ENCODE measurements at regions not wholly inside any gene's neighbourhood (a gene's known extent, or its start where the extent isn't known, plus 50 kb on each side); places are given as distances from the start of the nearest gene placed in this dataset.
"Not testable (repeated sequence)": the region's sequence is repeated elsewhere in the genome, so short reads cannot be mapped to it uniquely, and the experiment has no call there.

GRCh38 chr10:123274306-123275135, 120.3 kb downstream of the BUB3 start:
- Histone ChIP-seq H3K4me1 (ENCODE audit: insufficient read depth, low read length) (no peaks in the 10 kb centered on the region), H3K9me3 (ENCODE audit: insufficient read depth, low read length, severe bottlenecking) (no peaks in the 10 kb centered on the region), H3K4me2 (ENCODE audit: insufficient read depth, low read length) (no peak overlapping the region), H3K79me2 (ENCODE audit: insufficient read depth, low read length) (no peaks in the 10 kb centered on the region), H3K9ac (ENCODE audit: low read depth, low read length) (no peak overlapping the region), H2AFZ (ENCODE audit: low read depth, low read length) (no peak overlapping the region), H3K27me3 (ENCODE audit: insufficient read depth, low read length, poor library complexity) (no peaks in the 10 kb centered on the region), H3K4me3 (ENCODE audit: low read depth in 1 of 2, low read length in 2 of 2) (no peak overlapping the region), H3K36me3 (ENCODE audit: insufficient read depth, low read length) (no peaks in the 10 kb centered on the region), H3K27ac (ENCODE audit: low read length) (no peak overlapping the region), H4K20me1 (ENCODE audit: insufficient read depth, low read length) (no peaks in the 10 kb centered on the region)
- no peak for ATAC-seq (ENCODE audit: insufficient read depth, low read depth)
- TF ChIP-seq EZH2 (IDR thresholded peaks at IDR 0.05; ENCODE audit: borderline replicate concordance, low read depth, low read length, severe bottlenecking) (no peak), CTCF (IDR thresholded peaks at IDR 0.05; ENCODE audit: borderline replicate concordance, extremely low read depth, low read length, poor library complexity, severe bottlenecking) (no peak)
- DNase-seq = no peak

- Histone ChIP-seq H3K27ac (ENCODE audit: low read length) (no peak overlapping the region), H3K4me1 (ENCODE audit: insufficient read depth, low read length) (no peaks in the 10 kb centered on the region), H3K4me3 (ENCODE audit: low read depth in 1 of 2, low read length in 2 of 2) (no peak overlapping the region), H3K36me3 (ENCODE audit: insufficient read depth, low read length) (no peaks in the 10 kb centered on the region), H4K20me1 (ENCODE audit: insufficient read depth, low read length) (no peaks in the 10 kb centered on the region), H3K9me3 (ENCODE audit: insufficient read depth, low read length, severe bottlenecking) (no peaks in the 10 kb centered on the region), H2AFZ (ENCODE audit: low read depth, low read length) (no peak overlapping the region), H3K4me2 (ENCODE audit: insufficient read depth, low read length) (no peak overlapping the region), H3K79me2 (ENCODE audit: insufficient read depth, low read length) (no peaks in the 10 kb centered on the region), H3K9ac (ENCODE audit: low read depth, low read length) (no peak overlapping the region), H3K27me3 (ENCODE audit: insufficient read depth, low read length, poor library complexity) (no peaks in the 10 kb centered on the region)
- ATAC-seq (ENCODE audit: insufficient read depth, low read depth) = no peak
- DNase-seq = no peak
- TF ChIP-seq EZH2 (IDR thresholded peaks at IDR 0.05; ENCODE audit: borderline replicate concordance, low read depth, low read length, severe bottlenecking) = no peak
- no peak for TF ChIP-seq CTCF (IDR thresholded peaks at IDR 0.05; ENCODE audit: borderline replicate concordance, extremely low read depth, low read length, poor library complexity, severe bottlenecking)
Observed at GRCh38 chr10:123275136-123275564, 120.9 kb downstream of the BUB3 start.

GRCh38 chr10:123278445-123278844, 124.2 kb downstream of the BUB3 start:
- H3K4me2 ChIP-seq (ENCODE audit: insufficient read depth, low read length) = no peak overlapping the region
- no peaks in the 10 kb centered on the region for H3K36me3 ChIP-seq (ENCODE audit: insufficient read depth, low read length)
- no peak for TF ChIP-seq EZH2 (IDR thresholded peaks at IDR 0.05; ENCODE audit: borderline replicate concordance, low read depth, low read length, severe bottlenecking)
- TF ChIP-seq CTCF (IDR thresholded peaks at IDR 0.05; ENCODE audit: borderline replicate concordance, extremely low read depth, low read length, poor library complexity, severe bottlenecking) = no peak
- H3K9me3 ChIP-seq (ENCODE audit: insufficient read depth, low read length, severe bottlenecking) = no peaks in the 10 kb centered on the region
- no peak overlapping the region for H3K27ac ChIP-seq (ENCODE audit: low read length)
- H3K9ac ChIP-seq (ENCODE audit: low read depth, low read length) = no peak overlapping the region
- H3K27me3 ChIP-seq (ENCODE audit: insufficient read depth, low read length, poor library complexity) = no peaks in the 10 kb centered on the region
- no peaks in the 10 kb centered on the region for H3K79me2 ChIP-seq (ENCODE audit: insufficient read depth, low read length)
- no peak for ATAC-seq (ENCODE audit: insufficient read depth, low read depth)
- no peak overlapping the region for H2AFZ ChIP-seq (ENCODE audit: low read depth, low read length)
- H3K4me3 ChIP-seq (ENCODE audit: low read depth in 1 of 2, low read length in 2 of 2) = no peak overlapping the region
- H3K4me1 ChIP-seq (ENCODE audit: insufficient read depth, low read length) = no peaks in the 10 kb centered on the region
- no peaks in the 10 kb centered on the region for H4K20me1 ChIP-seq (ENCODE audit: insufficient read depth, low read length)
- DNase-seq = no peak

- not testable (repeated sequence) for H3K79me2 ChIP-seq (ENCODE audit: insufficient read depth, low read length); H2AFZ ChIP-seq (ENCODE audit: low read depth, low read length); H4K20me1 ChIP-seq (ENCODE audit: insufficient read depth, low read length); H3K9ac ChIP-seq (ENCODE audit: low read depth, low read length); ATAC-seq (ENCODE audit: insufficient read depth, low read depth); H3K36me3 ChIP-seq (ENCODE audit: insufficient read depth, low read length); H3K9me3 ChIP-seq (ENCODE audit: insufficient read depth, low read length, severe bottlenecking); H3K27me3 ChIP-seq (ENCODE audit: insufficient read depth, low read length, poor library complexity); H3K27ac ChIP-seq (ENCODE audit: low read length); H3K4me1 ChIP-seq (ENCODE audit: insufficient read depth, low read length); H3K4me2 ChIP-seq (ENCODE audit: insufficient read depth, low read length); DNase-seq; H3K4me3 ChIP-seq (ENCODE audit: low read depth in 1 of 2, low read length in 2 of 2)
Observed at GRCh38 chr10:123283371-123283770, 129.2 kb downstream of the BUB3 start.

All from DND-41 (cell line).